Calu3 (cell line): ENCODE measurements at regions not wholly inside any gene's neighbourhood (a gene's known extent, or its start where the extent isn't known, plus 50 kb on each side); places are given as distances from the start of the nearest gene placed in this dataset.
"Not testable (repeated sequence)": the region's sequence is repeated elsewhere in the genome, so short reads cannot be mapped to it uniquely, and the experiment has no call there.

Source experiments
- BruUV-seq: library from RNA; stranded (reverse); fragments of 400-500 nt; replicated peaks from 2 replicates; lab custom pipeline; 2021; lab: Mats Ljungman, UMichigan
- CTCF ChIA-PET: fragments of 300-600 bp; sonication (Branson Sonifier 250); formaldehyde crosslinking; loops from one replicate; lab custom pipeline; 2022; ENCODE audit warnings: antibody characterized with exemption; lab: Charles Lee
- DNase-seq: peaks from one replicate; pipeline ENCODE4 v3.0.0; 2022
- H3K27ac Mint-ChIP-seq: one replicate; pipeline ENCODE4 v1.8.0; 2022; ENCODE audit warnings: mixed read lengths; ENCODE audit not compliant: unreplicated experiment
- H3K27me3 Mint-ChIP-seq: one replicate; pipeline ENCODE4 v1.8.0; 2022; ENCODE audit warnings: mixed read lengths; ENCODE audit not compliant: unreplicated experiment
- H3K36me3 Mint-ChIP-seq: one replicate; pipeline ENCODE4 v1.8.0; 2022; ENCODE audit warnings: mild to moderate bottlenecking, moderate library complexity, mixed read lengths; ENCODE audit not compliant: insufficient read depth, unreplicated experiment
- H3K4me1 Mint-ChIP-seq: one replicate; pipeline ENCODE4 v1.8.0; 2022; ENCODE audit warnings: mild to moderate bottlenecking, low read depth, mixed read lengths; ENCODE audit not compliant: unreplicated experiment
- H3K4me3 Mint-ChIP-seq: one replicate; pipeline ENCODE4 v1.8.0; 2022; ENCODE audit warnings: mild to moderate bottlenecking, low read depth, moderate library complexity, mixed read lengths; ENCODE audit not compliant: unreplicated experiment
- H3K9me3 Mint-ChIP-seq: one replicate; pipeline ENCODE4 v1.8.0; 2022; ENCODE audit warnings: low read depth, mixed read lengths; ENCODE audit not compliant: unreplicated experiment
- intact Hi-C: fragments of 100-400 bp; cut with micrococcal nuclease; formaldehyde crosslinking; loops from one replicate; pipeline ENCODE4 v1.10.0; 2022; ENCODE audit not compliant: unreplicated experiment
- TF ChIP-seq, protein P1 (sequence below): fragments of 200-600 bp; IDR thresholded peaks from one replicate; pipeline ENCODE4 v1.8.0; 2022; ENCODE audit warnings: antibody characterized with exemption; ENCODE audit not compliant: unreplicated experiment

DNA sequence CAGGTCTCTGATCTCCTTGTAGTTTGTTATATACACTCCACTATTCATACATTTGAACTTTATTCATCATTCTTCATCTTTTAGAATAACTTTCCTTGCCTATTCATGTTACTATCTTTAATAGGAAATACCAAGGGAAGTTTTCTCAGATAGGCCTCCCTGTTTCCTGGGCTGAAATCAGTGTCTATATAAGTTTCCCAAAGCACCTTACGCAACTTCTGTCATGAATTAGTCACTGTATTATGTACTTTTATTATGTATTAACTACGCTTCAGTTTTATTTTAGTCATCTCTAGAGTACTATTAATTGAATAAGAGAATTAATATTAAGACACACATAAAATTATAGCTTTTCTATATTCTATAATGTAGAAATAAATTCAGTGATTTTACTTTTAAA lies 1481.5 kb downstream of the OTOL1 start:
- Mint-ChIP-seq H3K36me3 (no peaks in the 10 kb centered on the region), H3K4me3 (no peak overlapping the region), H3K9me3 (no peaks in the 10 kb centered on the region), H3K27me3 (no peaks in the 10 kb centered on the region), H3K27ac (no peak overlapping the region), H3K4me1 (peaks cover 8% of the 10 kb centered on the region)
- TF ChIP-seq, protein P1, sequence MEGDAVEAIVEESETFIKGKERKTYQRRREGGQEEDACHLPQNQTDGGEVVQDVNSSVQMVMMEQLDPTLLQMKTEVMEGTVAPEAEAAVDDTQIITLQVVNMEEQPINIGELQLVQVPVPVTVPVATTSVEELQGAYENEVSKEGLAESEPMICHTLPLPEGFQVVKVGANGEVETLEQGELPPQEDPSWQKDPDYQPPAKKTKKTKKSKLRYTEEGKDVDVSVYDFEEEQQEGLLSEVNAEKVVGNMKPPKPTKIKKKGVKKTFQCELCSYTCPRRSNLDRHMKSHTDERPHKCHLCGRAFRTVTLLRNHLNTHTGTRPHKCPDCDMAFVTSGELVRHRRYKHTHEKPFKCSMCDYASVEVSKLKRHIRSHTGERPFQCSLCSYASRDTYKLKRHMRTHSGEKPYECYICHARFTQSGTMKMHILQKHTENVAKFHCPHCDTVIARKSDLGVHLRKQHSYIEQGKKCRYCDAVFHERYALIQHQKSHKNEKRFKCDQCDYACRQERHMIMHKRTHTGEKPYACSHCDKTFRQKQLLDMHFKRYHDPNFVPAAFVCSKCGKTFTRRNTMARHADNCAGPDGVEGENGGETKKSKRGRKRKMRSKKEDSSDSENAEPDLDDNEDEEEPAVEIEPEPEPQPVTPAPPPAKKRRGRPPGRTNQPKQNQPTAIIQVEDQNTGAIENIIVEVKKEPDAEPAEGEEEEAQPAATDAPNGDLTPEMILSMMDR = no peak
- DNase-seq = no peak
- intact Hi-C loops = no loop called here
- BruUV-seq = no TSS peak
- CTCF ChIA-PET = no interaction called here

DNA sequence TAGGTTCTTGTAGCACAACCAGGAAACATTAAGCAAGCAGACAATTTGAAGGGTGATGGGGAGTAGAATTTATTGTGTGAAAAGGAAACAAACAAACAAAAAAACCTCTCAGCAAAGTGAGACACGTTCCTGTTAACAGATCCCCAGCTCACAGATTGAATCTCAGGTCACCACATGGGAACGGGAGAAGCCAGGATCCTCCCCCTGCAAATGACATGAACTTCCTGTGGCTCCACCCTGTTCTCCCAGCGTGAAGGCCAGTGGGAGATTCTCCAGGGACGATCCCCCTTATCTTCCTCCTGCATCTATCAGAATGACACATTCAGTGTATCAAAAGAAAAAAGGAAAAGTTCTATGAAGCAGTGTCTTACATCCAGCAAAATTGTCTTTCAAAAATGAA lies 1488.1 kb downstream of the OTOL1 start:
- Mint-ChIP-seq H3K4me1 (no peaks in the 10 kb centered on the region), H3K4me3 (no peak overlapping the region), H3K36me3 (no peaks in the 10 kb centered on the region), H3K27me3 (no peaks in the 10 kb centered on the region), H3K9me3 (peaks cover 5% of the 10 kb centered on the region), H3K27ac (no peak overlapping the region)
- DNase-seq = no peak
- no TSS peak for BruUV-seq
- TF ChIP-seq, protein P1 = no peak
- intact Hi-C loops = no loop called here
- CTCF ChIA-PET = no interaction called here

DNA sequence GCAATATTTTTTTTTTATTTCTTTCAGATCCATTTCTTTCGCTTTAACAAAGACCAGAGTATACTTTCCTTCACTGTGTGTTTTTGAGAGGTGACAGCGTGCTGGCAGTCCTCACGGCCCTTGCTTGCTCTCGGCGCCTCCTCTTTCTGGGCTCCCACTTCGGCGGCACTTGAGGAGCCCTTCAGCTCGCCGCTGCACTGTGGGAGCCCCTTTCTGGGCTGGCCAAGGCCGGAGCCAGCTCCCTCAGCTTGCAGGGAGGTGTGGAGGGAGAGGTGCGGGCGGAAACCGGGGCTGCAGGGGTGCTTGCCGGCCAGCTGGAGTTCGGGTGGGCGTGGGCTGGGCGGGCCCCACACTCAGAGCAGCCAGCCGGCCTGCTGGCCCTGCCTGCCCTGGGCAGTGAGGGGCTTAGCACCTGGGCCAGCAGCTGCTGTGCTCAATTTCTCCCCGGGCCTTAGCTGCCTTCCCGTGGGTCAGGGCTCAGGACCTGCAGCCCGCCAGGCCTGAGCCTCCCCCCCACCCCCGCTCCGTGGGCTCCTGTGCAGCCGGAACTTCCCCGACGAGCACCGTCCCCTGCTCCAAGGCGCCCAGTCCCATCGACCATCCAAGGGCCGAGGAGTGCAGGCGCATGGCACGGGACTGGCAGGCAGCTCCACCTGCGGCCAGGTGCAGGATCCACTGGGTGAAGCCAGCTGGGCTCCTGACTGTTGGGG lies 1490.6 kb downstream of the OTOL1 start:
- H3K4me1 Mint-ChIP-seq, DNase-seq, H3K27ac Mint-ChIP-seq, BruUV-seq, H3K36me3 Mint-ChIP-seq, H3K9me3 Mint-ChIP-seq, intact Hi-C loops, H3K4me3 Mint-ChIP-seq, CTCF ChIA-PET, H3K27me3 Mint-ChIP-seq: not testable (repeated sequence)

DNA sequence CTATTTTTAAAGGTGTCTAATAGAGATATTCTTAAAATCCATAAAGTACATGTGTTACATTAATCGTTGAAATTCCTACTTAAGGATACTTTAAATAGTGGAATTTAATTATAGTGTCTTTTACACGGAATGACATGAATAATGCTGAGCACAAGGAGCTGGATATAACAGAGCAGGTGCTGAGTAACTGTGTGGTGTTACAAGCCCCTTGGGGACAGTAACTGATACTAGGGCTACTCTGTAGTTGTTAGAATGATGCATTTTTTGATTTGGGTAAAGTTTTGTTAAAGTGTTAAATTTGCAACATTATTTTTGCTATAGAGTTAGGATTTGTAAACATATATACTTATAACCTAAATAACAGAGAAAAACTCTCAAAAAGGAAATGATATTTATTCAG lies 1496.1 kb downstream of the OTOL1 start:
- CTCF ChIA-PET = no interaction called here
- no peaks in the 10 kb centered on the region for H3K36me3 Mint-ChIP-seq
- H3K4me1 Mint-ChIP-seq = peaks cover 4% of the 10 kb centered on the region
- intact Hi-C loops = no loop called here
- TF ChIP-seq, protein P1 = no peak
- DNase-seq = no peak
- no TSS peak for BruUV-seq
- H3K9me3 Mint-ChIP-seq = peaks cover 16% of the 10 kb centered on the region
- H3K4me3 Mint-ChIP-seq = no peak overlapping the region
- H3K27me3 Mint-ChIP-seq = no peaks in the 10 kb centered on the region
- H3K27ac Mint-ChIP-seq = no peak overlapping the region

DNA sequence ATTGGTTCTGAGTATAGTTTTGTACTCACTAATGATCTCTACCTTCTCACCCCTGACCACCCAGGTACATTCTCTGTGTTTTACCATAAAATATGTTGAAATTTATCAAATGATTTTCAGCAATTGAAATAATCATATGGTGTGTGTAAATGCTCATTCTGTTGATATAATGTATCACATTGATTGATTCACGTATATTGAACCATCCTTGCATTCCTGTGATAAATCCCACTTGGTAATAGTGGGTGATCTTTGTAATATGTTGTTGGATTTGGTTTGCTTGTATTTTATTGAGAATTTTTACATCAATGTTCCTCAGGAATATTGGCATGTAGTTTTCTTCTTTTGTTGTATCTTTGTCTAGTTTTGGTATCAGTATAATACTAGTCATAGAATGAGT lies 1497.6 kb downstream of the OTOL1 start:
- no peaks in the 10 kb centered on the region for H3K36me3 Mint-ChIP-seq
- no peaks in the 10 kb centered on the region for H3K27me3 Mint-ChIP-seq
- peaks cover 8% of the 10 kb centered on the region for H3K4me1 Mint-ChIP-seq
- intact Hi-C loops = loop anchor here (2.0 kb wide), 1 partner anchor 15 kb away; no protein-coding TSS in a partner anchor
- no peak overlapping the region for H3K4me3 Mint-ChIP-seq
- no peak for DNase-seq
- CTCF ChIA-PET = no interaction called here
- H3K9me3 Mint-ChIP-seq = peaks cover 12% of the 10 kb centered on the region
- BruUV-seq = no TSS peak
- TF ChIP-seq, protein P1 = no peak
- H3K27ac Mint-ChIP-seq = no peak overlapping the region
